ENCODE measurements at regions not wholly inside any gene's neighbourhood (a gene's known extent, or its start where the extent isn't known, plus 50 kb on each side); places are given as distances from the start of the nearest gene placed in this dataset.

GRCh38 chr11:32186118-32186517 lies 95.2 kb downstream of the RCN1 start:
- TF ChIP-seq ATF3 (IDR thresholded peaks at IDR 0.05), result no peak
- no peak for TF ChIP-seq REST (IDR thresholded peaks at IDR 0.05)
- no peak for TF ChIP-seq FOXA1 (IDR thresholded peaks at IDR 0.05)
- TF ChIP-seq CTCF (IDR thresholded peaks at IDR 0.05; ENCODE audit: low read depth, low read length, missing input control), result no peak
- TF ChIP-seq SP1 (IDR thresholded peaks at IDR 0.05), result no peak
- no peak for TF ChIP-seq EGR1 (IDR thresholded peaks at IDR 0.05; ENCODE audit: low read depth in 2 of 2)

Data from liver (tissue), 3 donors.